HuH-7 (cell line): ENCODE measurements at regions not wholly inside any gene's neighbourhood (a gene's known extent, or its start where the extent isn't known, plus 50 kb on each side); places are given as distances from the start of the nearest gene placed in this dataset.

Source experiments
- DNase-seq: peaks from one replicate; pipeline ENCODE4 v3.0.0; 2011; ENCODE audit warnings: low spot score

GRCh38 chr4:84441758-84442377 lies 57.2 kb downstream of the NKX6-1 start:
- DNase-seq = no peak

- DNase-seq = no peak
Observed at GRCh38 chr4:84439996-84440395, 59.1 kb downstream of the NKX6-1 start.

GRCh38 chr4:84436812-84437211 lies 62.3 kb downstream of the NKX6-1 start:
- DNase-seq = no peak

DNA sequence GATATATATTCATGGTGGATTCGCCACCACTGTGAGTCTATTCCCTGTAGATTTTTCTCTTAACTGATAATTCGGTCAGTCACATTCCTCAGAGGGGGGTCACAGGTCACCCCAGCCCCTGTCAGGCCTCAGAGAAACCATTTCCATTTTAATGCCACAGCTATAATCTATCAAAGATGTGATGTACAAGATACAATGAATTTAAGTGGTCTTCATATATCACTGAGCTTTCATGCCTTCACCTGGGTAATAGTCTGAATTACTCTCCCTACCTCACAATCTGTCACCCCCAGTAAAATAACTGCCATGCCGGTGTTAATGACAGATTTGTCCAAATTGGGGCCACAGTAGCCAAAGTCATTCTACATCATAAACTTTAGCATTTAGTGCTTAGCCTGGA lies 64.7 kb downstream of the NKX6-1 start:
- DNase-seq = no peak

DNA sequence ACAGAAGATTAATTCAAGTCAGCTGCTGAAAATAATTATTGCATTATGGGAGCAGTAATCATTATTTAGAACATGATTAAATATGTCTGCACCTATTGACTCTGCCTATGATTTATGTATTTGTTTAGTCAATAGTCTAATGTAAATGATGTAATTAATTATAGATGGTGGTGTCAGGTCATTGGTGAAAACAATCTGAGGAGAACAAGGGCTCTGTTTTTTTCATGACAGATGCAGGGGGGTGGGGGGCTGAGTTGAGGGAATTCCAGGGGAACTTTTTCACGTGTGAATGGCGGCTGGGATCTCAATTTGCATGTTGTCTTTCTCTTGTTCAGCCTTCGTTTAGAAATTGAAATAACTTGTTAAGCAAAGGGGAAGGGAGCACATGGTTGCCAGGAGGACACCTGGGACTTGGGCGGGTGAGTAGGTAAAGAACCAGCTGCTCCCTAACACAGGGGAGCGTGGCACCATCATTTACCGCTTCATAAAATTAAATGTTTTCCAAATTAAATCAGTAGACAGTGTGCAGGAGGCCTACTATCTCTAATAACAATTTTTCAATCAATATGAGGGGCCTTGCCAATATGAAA lies 65.4 kb downstream of the NKX6-1 start:
- no peak for DNase-seq

DNA sequence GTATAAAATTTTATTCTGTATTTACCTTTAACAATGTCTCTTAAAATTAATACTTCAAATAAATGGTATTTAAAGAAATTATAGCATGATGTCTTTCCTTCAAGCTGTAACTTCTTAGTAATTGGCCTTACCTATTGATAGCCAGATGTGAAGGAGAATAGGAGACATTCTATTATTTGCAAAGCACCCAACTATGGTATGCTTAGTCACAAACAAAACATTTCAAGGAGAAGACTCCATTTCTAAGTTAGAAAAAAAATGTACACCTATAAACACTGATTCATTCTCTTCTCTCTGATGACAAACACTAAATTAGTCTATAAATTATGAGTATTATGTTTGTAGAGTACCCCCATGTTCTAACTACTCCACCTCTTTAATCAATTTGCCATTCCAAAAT lies 66.4 kb downstream of the NKX6-1 start:
- no peak for DNase-seq

- no peak for DNase-seq
Observed at GRCh38 chr4:84420608-84421007, 78.5 kb downstream of the NKX6-1 start.

GRCh38 chr4:84419201-84419600 lies 79.9 kb downstream of the NKX6-1 start:
- DNase-seq = no peak

DNA sequence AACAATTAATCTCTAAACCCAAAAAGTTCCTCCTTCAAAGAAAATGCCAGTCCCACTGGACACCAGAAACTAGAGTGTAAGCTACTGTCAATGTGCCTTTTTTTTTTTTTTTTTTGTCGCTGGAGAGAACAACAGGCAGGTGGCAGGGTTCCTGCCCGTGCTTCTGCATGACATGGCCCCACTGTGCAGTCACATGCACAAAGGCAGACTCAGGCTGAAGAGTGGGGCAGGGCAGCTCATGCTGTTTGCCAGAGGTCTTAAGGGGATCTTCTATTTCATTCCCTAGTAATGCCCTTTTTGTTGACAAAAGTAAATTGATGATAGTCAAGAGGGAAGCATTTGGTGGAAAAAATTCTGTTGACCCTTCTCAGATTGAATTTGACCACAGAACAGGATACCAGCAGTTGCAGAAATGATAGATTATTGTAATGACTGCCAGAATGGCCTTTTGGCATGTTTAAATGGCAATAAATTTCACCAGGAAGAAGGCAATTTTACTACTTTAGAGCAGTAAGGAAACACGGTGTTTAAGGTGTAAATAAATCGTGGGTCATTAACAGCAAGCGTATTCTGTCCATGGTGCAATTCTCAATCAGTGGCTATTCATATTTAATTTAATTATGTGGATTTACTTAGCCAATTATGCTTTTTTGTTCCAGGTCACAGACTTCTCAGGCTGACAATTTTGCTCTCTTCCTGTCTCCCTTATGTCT lies 80.9 kb downstream of the NKX6-1 start:
- no peak for DNase-seq

- no peak for DNase-seq
Observed at GRCh38 chr4:84413976-84414375, 85.1 kb downstream of the NKX6-1 start.

DNA sequence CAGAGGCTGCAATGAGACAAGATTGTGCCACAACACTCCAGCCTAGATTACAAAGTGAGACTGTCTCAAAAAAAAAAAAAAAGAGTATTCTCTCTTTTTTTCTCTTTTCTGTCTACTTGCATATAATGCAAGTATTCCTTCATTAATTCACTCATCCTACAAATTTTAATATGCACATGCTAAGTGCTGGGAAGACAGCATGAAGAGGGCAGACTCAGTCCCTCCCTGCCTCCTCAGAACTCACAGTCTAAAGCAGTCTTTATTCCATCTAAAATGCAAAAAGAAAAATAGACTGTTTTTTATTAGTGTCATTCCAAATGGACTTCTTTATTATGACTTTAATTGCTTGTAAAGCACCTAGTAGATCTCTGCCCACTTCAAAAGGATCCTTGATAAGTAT lies 85.6 kb downstream of the NKX6-1 start:
- DNase-seq = no peak

- no peak for DNase-seq
Observed at GRCh38 chr4:84412062-84412461, 87.0 kb downstream of the NKX6-1 start.

DNA sequence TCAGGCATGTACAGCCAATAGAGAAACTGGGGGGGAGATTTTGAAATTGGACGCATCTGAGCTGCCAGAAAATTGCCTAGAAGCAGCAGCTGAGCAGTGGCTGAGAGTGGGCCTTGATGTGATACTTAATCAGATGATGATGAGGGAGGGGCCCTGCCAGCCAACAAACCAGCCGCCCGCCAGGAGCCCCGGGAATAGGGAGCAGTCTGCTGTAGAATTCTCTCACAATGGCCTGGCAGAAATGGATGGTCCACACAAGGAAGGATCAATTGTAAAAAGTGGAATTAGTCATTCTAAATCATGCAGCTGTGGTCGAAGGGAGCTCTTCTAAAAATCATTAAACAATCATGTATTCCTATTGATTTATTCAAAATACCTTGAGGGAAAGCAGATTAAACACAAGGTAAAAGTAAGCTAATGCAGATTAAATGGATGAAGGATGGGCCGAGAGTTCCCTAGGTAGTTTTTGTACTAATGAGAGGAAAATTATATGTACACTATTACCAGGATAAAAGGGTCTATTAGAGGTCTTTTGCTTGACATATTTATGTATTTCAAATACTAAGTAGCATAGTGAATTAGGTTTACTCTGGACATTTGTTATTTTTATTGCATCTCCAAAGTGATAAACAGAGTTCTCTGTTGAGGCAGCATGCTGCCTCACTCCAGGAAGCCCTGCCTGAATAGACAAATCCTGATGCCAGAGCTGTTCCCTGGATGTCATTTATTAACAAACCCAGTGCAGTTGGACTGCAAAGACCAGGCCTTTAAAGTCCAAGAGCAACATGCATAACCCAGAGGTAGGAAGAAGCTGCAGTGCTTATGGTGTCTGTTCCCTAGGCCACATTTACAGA lies 91.3 kb downstream of the NKX6-1 start:
- no peak for DNase-seq

- no peak for DNase-seq
Observed at GRCh38 chr4:84403656-84404055, 95.4 kb downstream of the NKX6-1 start.

GRCh38 chr4:84401701-84402306 lies 97.3 kb downstream of the NKX6-1 start:
- no peak for DNase-seq

DNA sequence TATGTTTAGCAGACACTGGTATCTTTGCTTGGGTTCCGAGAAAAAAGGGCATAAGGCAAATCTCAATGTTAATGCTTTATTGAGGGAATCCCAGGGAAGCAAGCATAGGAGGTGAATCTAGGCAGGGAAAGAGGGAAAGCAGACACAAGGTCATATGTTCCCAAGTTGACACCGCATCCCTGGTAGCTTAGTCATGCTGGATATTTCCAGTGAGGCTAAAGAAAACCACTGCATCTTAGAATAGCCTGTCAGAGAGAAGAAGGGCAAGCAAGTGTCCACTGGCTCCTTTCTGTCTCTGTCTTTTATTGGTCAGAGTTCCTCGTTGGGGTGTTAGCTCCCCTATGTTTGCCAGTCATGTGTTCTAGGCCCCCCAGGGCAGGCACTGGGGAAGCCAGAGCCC lies 104.7 kb downstream of the NKX6-1 start:
- DNase-seq = no peak

- no peak for DNase-seq
Observed at GRCh38 chr4:84392951-84393590, 106.0 kb downstream of the NKX6-1 start.

GRCh38 chr4:84389406-84389805 lies 109.7 kb downstream of the NKX6-1 start:
- no peak for DNase-seq

DNA sequence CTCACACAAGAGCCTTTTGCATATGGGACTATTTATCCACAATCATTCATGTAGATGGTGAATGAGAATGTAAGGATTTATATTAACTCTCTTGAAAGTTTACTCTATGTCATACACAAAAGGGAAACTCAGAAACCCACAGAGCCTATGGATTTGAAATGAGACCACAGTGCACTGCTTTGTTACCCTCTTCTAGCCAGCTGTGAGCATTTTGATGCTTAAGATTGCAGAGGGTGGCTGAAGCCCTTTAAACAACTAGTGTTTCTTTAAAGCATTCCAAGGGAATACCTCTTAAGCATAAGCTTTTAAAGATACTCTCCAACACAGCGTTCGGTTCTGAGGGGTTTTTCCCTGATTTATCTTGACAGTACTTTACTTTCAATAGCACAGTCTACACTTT lies 113.9 kb downstream of the NKX6-1 start:
- no peak for DNase-seq

GRCh38 chr4:84384801-84385200 lies 114.3 kb downstream of the NKX6-1 start:
- no peak for DNase-seq

DNA sequence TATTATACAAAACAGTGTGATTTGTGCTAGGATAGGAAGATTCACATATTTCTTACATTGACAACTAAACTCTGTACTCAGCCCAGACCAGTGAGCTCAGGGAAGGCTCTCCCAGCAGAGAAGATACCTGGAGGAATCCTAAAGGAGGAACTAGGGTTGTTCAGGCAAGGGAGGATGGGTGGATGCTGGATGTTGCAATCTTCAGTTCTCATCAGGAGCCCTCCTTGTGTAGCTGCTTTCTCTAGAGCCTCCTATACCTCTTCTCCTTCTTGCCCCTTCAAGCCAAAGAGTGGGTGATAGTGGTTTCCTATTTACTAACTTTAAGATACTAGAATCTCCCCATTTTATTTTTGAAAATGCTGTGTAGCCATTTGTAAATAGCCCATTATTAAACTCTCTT lies 117.3 kb downstream of the NKX6-1 start:
- no peak for DNase-seq
